SK-N-SH (cell line): ENCODE measurements at regions not wholly inside any gene's neighbourhood (a gene's known extent, or its start where the extent isn't known, plus 50 kb on each side); places are given as distances from the start of the nearest gene placed in this dataset.

Experiments
- CHD2 ChIP-seq: fragments of 150-350 bp; IDR thresholded peaks from 2 replicates; pipeline ENCODE4 v1.6.1; 2018; ENCODE audit warnings: low read length; ENCODE audit not compliant: partially characterized antibody
- CTCF ChIP-seq: fragments of 200-600 bp; sonication (generic); IDR thresholded peaks from 2 replicates; pipeline ENCODE4 v1.6.1; 2017; ENCODE audit warnings: antibody characterized with exemption, mild to moderate bottlenecking, moderate library complexity
- FOXJ3 ChIP-seq: sonication (generic); formaldehyde crosslinking; IDR thresholded peaks from 2 replicates; pipeline ENCODE4 v1.5.1; 2020; ENCODE audit warnings: mild to moderate bottlenecking, missing genetic modification reagents
- MAX ChIP-seq: IDR thresholded peaks from 2 replicates; pipeline ENCODE4 v1.4.0; 2012; ENCODE audit warnings: low read depth
- RAD21 ChIP-seq: IDR thresholded peaks from 2 replicates; pipeline ENCODE4 v1.6.1; 2012; ENCODE audit warnings: mild to moderate bottlenecking, low read length
- TAF1 ChIP-seq: IDR thresholded peaks from 2 replicates; pipeline ENCODE4 v1.6.1; 2012; ENCODE audit warnings: low read depth, mild to moderate bottlenecking, low read length, moderate library complexity, borderline replicate concordance
- TCF12 ChIP-seq: IDR thresholded peaks from 2 replicates; pipeline ENCODE4 v1.4.0; 2012

- TF ChIP-seq CTCF (no peak), TCF12 (no peak), TAF1 (no peak), CHD2 (no peak), MAX (no peak), FOXJ3 (CRISPR knock-in tag) (no peak), RAD21 (no peak)
These were observed 410.6 kb upstream of the THRB start for GRCh38 chr3:24905266-24905665.
